HEK293T (cell line): ENCODE measurements at regions not wholly inside any gene's neighbourhood (a gene's known extent, or its start where the extent isn't known, plus 50 kb on each side); places are given as distances from the start of the nearest gene placed in this dataset.

Experiments
- ARNT ChIP-seq: fragments of 450-650 bp; IDR thresholded peaks from 2 replicates; pipeline ENCODE4 v1.6.1; 2017; ENCODE audit warnings: mild to moderate bottlenecking
- BHLHE40 ChIP-seq: fragments of 450-650 bp; IDR thresholded peaks from 2 replicates; pipeline ENCODE4 v1.6.1; 2016; ENCODE audit warnings: mild to moderate bottlenecking, moderate library complexity, borderline replicate concordance
- FOXA1 ChIP-seq: fragments of 450-650 bp; IDR thresholded peaks from 2 replicates; pipeline ENCODE4 v1.6.1; 2016; ENCODE audit warnings: mild to moderate bottlenecking
- FOXK2 ChIP-seq: fragments of 450-650 bp; IDR thresholded peaks from 2 replicates; pipeline ENCODE4 v1.6.1; 2016; ENCODE audit warnings: mild to moderate bottlenecking
- FOXM1 ChIP-seq: fragments of 450-650 bp; IDR thresholded peaks from 2 replicates; pipeline ENCODE4 v1.6.1; 2017; ENCODE audit warnings: mild to moderate bottlenecking, borderline replicate concordance
- HDGF ChIP-seq: fragments of 450-650 bp; IDR thresholded peaks from 2 replicates; pipeline ENCODE4 v1.6.1; 2017; ENCODE audit warnings: antibody characterized with exemption, borderline replicate concordance
- L3MBTL2 ChIP-seq: fragments of 450-650 bp; conservative IDR thresholded peaks from 2 replicates; pipeline ENCODE4 v1.6.1; 2016; ENCODE audit warnings: mild to moderate bottlenecking
- NFRKB ChIP-seq: fragments of 450-650 bp; IDR thresholded peaks from 2 replicates; pipeline ENCODE4 v1.6.1; 2016; ENCODE audit warnings: mild to moderate bottlenecking, moderate library complexity
- PKNOX1 ChIP-seq: fragments of 450-650 bp; IDR thresholded peaks from 2 replicates; pipeline ENCODE4 v1.6.1; 2016
- SP1 ChIP-seq: fragments of 450-650 bp; IDR thresholded peaks from 2 replicates; pipeline ENCODE4 v1.6.1; 2017
- SUZ12 ChIP-seq: fragments of 450-650 bp; IDR thresholded peaks from 2 replicates; pipeline ENCODE4 v1.6.1; 2016; ENCODE audit warnings: mild to moderate bottlenecking

- no peak for TF ChIP-seq SP1
- TF ChIP-seq FOXM1: no peak
- TF ChIP-seq PKNOX1: no peak
- TF ChIP-seq SUZ12: no peak
- no peak for TF ChIP-seq HDGF
- TF ChIP-seq FOXA1: no peak
- TF ChIP-seq FOXK2: no peak
- no peak for TF ChIP-seq ARNT
- no peak for TF ChIP-seq L3MBTL2
- TF ChIP-seq BHLHE40: no peak
- no peak for TF ChIP-seq NFRKB
These were observed 104.7 kb upstream of the RALGAPA2 start for GRCh38 chr20:20816969-20817755.
